ENCODE measurements at regions not wholly inside any gene's neighbourhood (a gene's known extent, or its start where the extent isn't known, plus 50 kb on each side); places are given as distances from the start of the nearest gene placed in this dataset.

GRCh38 chr12:73384592-73384991 lies 1112.4 kb downstream of the TRHDE start:
- Histone ChIP-seq H3K4me1 (ENCODE audit: insufficient read depth) (no peaks in the 10 kb centered on the region), H3K9ac (no peak overlapping the region), H3K36me3 (ENCODE audit: low read depth) (no peaks in the 10 kb centered on the region), H2AFZ (no peak overlapping the region), H3K9me2 (ENCODE audit: insufficient read depth) (no peaks in the 10 kb centered on the region), H3F3A (ENCODE audit: insufficient read depth) (no peaks in the 10 kb centered on the region), H4K20me1 (ENCODE audit: insufficient read depth) (no peaks in the 10 kb centered on the region), H3K79me2 (ENCODE audit: insufficient read depth) (no peaks in the 10 kb centered on the region), H3K4me2 (ENCODE audit: unreplicated experiment) (no peak overlapping the region), H3K27me3 (replicated peaks; ENCODE audit: insufficient read depth) (no peaks in the 10 kb centered on the region), H3K9me3 (ENCODE audit: low read depth) (no peaks in the 10 kb centered on the region), H3K27ac (no peak overlapping the region), H3K4me3 (no peak overlapping the region)
- in situ Hi-C loops (cut with MboI) = no loop called here
- 10 to 22% methylated on average over 1 of the region's 1 CpG for WGBS, 2 experiments (ENCODE audit: low coverage in 1 of 2, low lambda C conversion rate in 2 of 2, missing lambda C conversion rate in 2 of 2)
- DNase-seq = no peak
- TF ChIP-seq EZH2 (IDR thresholded peaks at IDR 0.05; ENCODE audit: insufficient read depth, poor library complexity, severe bottlenecking) = no peak
- TF ChIP-seq EZH2phosphoT487 (IDR thresholded peaks at IDR 0.05; ENCODE audit: insufficient read depth, low read depth) = no peak

DNA sequence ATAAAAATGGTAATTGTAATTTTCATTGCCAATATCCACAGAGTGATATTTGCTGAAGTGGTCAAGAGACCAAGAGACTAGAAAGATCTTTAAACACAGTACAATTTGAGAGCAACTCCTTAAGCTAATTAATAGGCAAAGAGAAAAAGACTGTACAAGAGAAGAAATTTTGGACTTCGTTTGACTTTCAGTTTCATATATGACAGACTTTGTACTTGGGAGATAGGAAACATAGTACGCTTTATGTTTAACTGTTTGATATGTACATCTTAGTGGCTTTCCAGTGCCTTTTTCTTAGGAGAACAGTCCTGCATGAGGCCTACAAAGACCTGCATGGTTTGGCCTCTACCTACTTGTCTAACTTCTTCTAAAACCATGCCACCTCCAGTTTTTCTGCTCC lies 1118.1 kb downstream of the TRHDE start:
- Histone ChIP-seq H3K4me1 (ENCODE audit: insufficient read depth) (no peaks in the 10 kb centered on the region), H3K4me2 (ENCODE audit: unreplicated experiment) (no peak overlapping the region), H3K27me3 (replicated peaks; ENCODE audit: insufficient read depth) (no peaks in the 10 kb centered on the region), H3K79me2 (ENCODE audit: insufficient read depth) (no peaks in the 10 kb centered on the region), H4K20me1 (ENCODE audit: insufficient read depth) (no peaks in the 10 kb centered on the region), H3K27ac (no peak overlapping the region), H3K9ac (no peak overlapping the region), H2AFZ (no peak overlapping the region), H3K9me3 (ENCODE audit: low read depth) (no peaks in the 10 kb centered on the region), H3K4me3 (no peak overlapping the region), H3F3A (ENCODE audit: insufficient read depth) (no peaks in the 10 kb centered on the region), H3K36me3 (ENCODE audit: low read depth) (no peaks in the 10 kb centered on the region), H3K9me2 (ENCODE audit: insufficient read depth) (no peaks in the 10 kb centered on the region)
- no peak for DNase-seq
- in situ Hi-C loops (cut with MboI) = no loop called here
- TF ChIP-seq EZH2phosphoT487 (IDR thresholded peaks at IDR 0.05; ENCODE audit: insufficient read depth, low read depth) (no peak), EZH2 (IDR thresholded peaks at IDR 0.05; ENCODE audit: insufficient read depth, poor library complexity, severe bottlenecking) (no peak)
- 36 to 40% methylated on average over 2 of the region's 2 CpGs for WGBS, 2 experiments (ENCODE audit: low coverage in 1 of 2, low lambda C conversion rate in 2 of 2, missing lambda C conversion rate in 2 of 2)

- Histone ChIP-seq H2AFZ (no peak overlapping the region), H3K9ac (no peak overlapping the region), H3K27me3 (replicated peaks; ENCODE audit: insufficient read depth) (no peaks in the 10 kb centered on the region), H3K4me1 (ENCODE audit: insufficient read depth) (no peaks in the 10 kb centered on the region), H3K4me2 (ENCODE audit: unreplicated experiment) (no peak overlapping the region), H3K36me3 (ENCODE audit: low read depth) (no peaks in the 10 kb centered on the region), H3K9me2 (ENCODE audit: insufficient read depth) (no peaks in the 10 kb centered on the region), H3K4me3 (no peak overlapping the region), H3F3A (ENCODE audit: insufficient read depth) (no peaks in the 10 kb centered on the region), H3K27ac (no peak overlapping the region), H3K79me2 (ENCODE audit: insufficient read depth) (no peaks in the 10 kb centered on the region), H4K20me1 (ENCODE audit: insufficient read depth) (no peaks in the 10 kb centered on the region), H3K9me3 (ENCODE audit: low read depth) (no peaks in the 10 kb centered on the region)
- DNase-seq = no peak
- no peak for TF ChIP-seq EZH2phosphoT487 (IDR thresholded peaks at IDR 0.05; ENCODE audit: insufficient read depth, low read depth)
- TF ChIP-seq EZH2 (IDR thresholded peaks at IDR 0.05; ENCODE audit: insufficient read depth, poor library complexity, severe bottlenecking) = no peak
- WGBS, 2 experiments (ENCODE audit: low coverage in 1 of 2, low lambda C conversion rate in 2 of 2, missing lambda C conversion rate in 2 of 2) = 14 to 17% methylated on average over 2 of the region's 2 CpGs
- in situ Hi-C loops (cut with MboI) = no loop called here
Observed at GRCh38 chr12:73413051-73413450, 1124.6 kb upstream of the ATXN7L3B start.

DNA sequence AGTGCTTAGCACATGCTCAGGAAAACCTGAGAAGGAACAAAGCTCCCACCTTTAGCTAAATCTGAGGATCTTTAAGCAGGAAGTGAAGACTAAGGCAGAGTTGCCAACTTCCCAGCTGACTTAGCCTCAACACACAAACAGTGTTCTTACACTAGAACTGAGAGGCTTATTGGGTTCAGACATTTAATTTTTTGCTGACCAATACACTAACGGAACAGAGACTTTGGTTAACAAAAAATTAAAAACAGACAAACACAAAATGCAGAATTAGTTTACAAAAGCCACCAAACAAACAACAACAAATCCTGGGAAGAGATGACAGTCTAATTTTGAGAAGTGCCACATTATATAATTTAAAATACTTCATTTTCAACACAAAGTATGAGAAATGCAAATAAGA lies 1123.7 kb upstream of the ATXN7L3B start:
- Histone ChIP-seq H3K9ac (no peak overlapping the region), H3K4me3 (no peak overlapping the region), H3K9me2 (ENCODE audit: insufficient read depth) (no peaks in the 10 kb centered on the region), H3K27ac (no peak overlapping the region), H2AFZ (no peak overlapping the region), H3F3A (ENCODE audit: insufficient read depth) (no peaks in the 10 kb centered on the region), H3K9me3 (ENCODE audit: low read depth) (no peaks in the 10 kb centered on the region), H4K20me1 (ENCODE audit: insufficient read depth) (no peaks in the 10 kb centered on the region), H3K27me3 (replicated peaks; ENCODE audit: insufficient read depth) (no peaks in the 10 kb centered on the region), H3K36me3 (ENCODE audit: low read depth) (no peaks in the 10 kb centered on the region), H3K4me1 (ENCODE audit: insufficient read depth) (no peaks in the 10 kb centered on the region), H3K79me2 (ENCODE audit: insufficient read depth) (no peaks in the 10 kb centered on the region), H3K4me2 (ENCODE audit: unreplicated experiment) (no peak overlapping the region)
- WGBS, 2 experiments (ENCODE audit: low coverage in 1 of 2, low lambda C conversion rate in 2 of 2, missing lambda C conversion rate in 2 of 2) = 0 to 7% methylated on average over 1 of the region's 1 CpG
- TF ChIP-seq EZH2 (IDR thresholded peaks at IDR 0.05; ENCODE audit: insufficient read depth, poor library complexity, severe bottlenecking) (no peak), EZH2phosphoT487 (IDR thresholded peaks at IDR 0.05; ENCODE audit: insufficient read depth, low read depth) (no peak)
- in situ Hi-C loops (cut with MboI) = no loop called here
- DNase-seq = no peak

DNA sequence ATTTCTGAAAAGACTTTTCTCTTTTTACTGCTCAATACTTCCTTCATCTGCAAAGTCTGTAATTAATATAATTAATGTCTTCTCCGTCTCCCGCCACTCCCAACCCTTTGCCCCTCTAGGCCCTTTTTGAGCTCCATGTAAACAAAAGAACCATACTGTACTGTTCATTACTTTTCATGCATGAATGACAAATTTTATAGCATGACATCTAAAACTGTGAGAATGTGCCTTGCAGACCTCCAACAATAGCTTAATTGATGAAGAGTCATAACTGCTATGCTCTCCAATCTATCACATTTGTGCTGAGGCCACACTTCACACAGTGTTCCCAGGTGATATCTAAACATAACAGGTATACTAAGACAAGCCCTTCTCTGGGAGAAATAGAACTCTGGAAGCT lies 1122.7 kb upstream of the ATXN7L3B start:
- TF ChIP-seq EZH2 (IDR thresholded peaks at IDR 0.05; ENCODE audit: insufficient read depth, poor library complexity, severe bottlenecking) (no peak), EZH2phosphoT487 (IDR thresholded peaks at IDR 0.05; ENCODE audit: insufficient read depth, low read depth) (no peak)
- no peaks in the 10 kb centered on the region for H3K9me2 ChIP-seq (ENCODE audit: insufficient read depth)
- no peaks in the 10 kb centered on the region for H3K4me1 ChIP-seq (ENCODE audit: insufficient read depth)
- no peak overlapping the region for H2AFZ ChIP-seq
- no peak overlapping the region for H3K27ac ChIP-seq
- no peaks in the 10 kb centered on the region for H3K9me3 ChIP-seq (ENCODE audit: low read depth)
- no peak overlapping the region for H3K4me2 ChIP-seq (ENCODE audit: unreplicated experiment)
- DNase-seq = no peak
- no peak overlapping the region for H3K4me3 ChIP-seq
- H4K20me1 ChIP-seq (ENCODE audit: insufficient read depth) = no peaks in the 10 kb centered on the region
- in situ Hi-C loops (cut with MboI) = no loop called here
- H3K9ac ChIP-seq = no peak overlapping the region
- no peaks in the 10 kb centered on the region for H3F3A ChIP-seq (ENCODE audit: insufficient read depth)
- H3K36me3 ChIP-seq (ENCODE audit: low read depth) = no peaks in the 10 kb centered on the region
- WGBS, 2 experiments (ENCODE audit: low coverage in 1 of 2, low lambda C conversion rate in 2 of 2, missing lambda C conversion rate in 2 of 2) = 10 to 16% methylated on average over 2 of the region's 2 CpGs
- no peaks in the 10 kb centered on the region for H3K79me2 ChIP-seq (ENCODE audit: insufficient read depth)
- H3K27me3 ChIP-seq (replicated peaks; ENCODE audit: insufficient read depth) = no peaks in the 10 kb centered on the region

Measured in GM23248 (cell line).